SK-N-SH treated with all-trans-retinoic acid at 6 μM for 48 hours (cell line): ENCODE measurements at regions not wholly inside any gene's neighbourhood (a gene's known extent, or its start where the extent isn't known, plus 50 kb on each side); places are given as distances from the start of the nearest gene placed in this dataset.

ENCODE experiments used
- ATAC-seq: fragments of 200-7000 bp; cut with Tn5 transposase; 3 replicates; pipeline ENCODE4 v1.9.1; 2020; ENCODE audit warnings: mild to moderate bottlenecking, moderate library complexity
- ARNTL ChIP-seq: fragments of 450-650 bp; formaldehyde crosslinking; IDR thresholded peaks from 2 replicates; pipeline ENCODE4 v1.5.0; 2020; ENCODE audit warnings: low read depth, mild to moderate bottlenecking, moderate library complexity, borderline replicate concordance
- BACH2 ChIP-seq: fragments of 250-450 bp; sonication (Bioruptor Pico); IDR thresholded peaks from 2 replicates; pipeline ENCODE4 v1.9.0; 2021; ENCODE audit warnings: mild to moderate bottlenecking, borderline replicate concordance
- CSDC2 ChIP-seq: fragments of 250-450 bp; sonication (Bioruptor Pico); IDR thresholded peaks from 2 replicates; pipeline ENCODE4 v1.5.0; 2020; ENCODE audit warnings: mild to moderate bottlenecking, moderate library complexity
- ESRRG ChIP-seq: fragments of 250-450 bp; sonication (Bioruptor Pico); IDR thresholded peaks from 2 replicates; pipeline ENCODE4 v1.6.1; 2021; ENCODE audit warnings: mild to moderate bottlenecking
- GLIS3 ChIP-seq: fragments of 250-450 bp; sonication (Bioruptor Pico); IDR thresholded peaks from 2 replicates; pipeline ENCODE4 v1.5.0; 2020; ENCODE audit warnings: mild to moderate bottlenecking, moderate library complexity
- ISL1 ChIP-seq: fragments of 250-450 bp; sonication (Bioruptor Pico); IDR thresholded peaks from 2 replicates; pipeline ENCODE4 v2.1.2; 2022; ENCODE audit warnings: mild to moderate bottlenecking, moderate library complexity
- OSR1 ChIP-seq: fragments of 250-450 bp; sonication (Bioruptor Pico); IDR thresholded peaks from 2 replicates; pipeline ENCODE4 v1.8.0; 2022; ENCODE audit warnings: moderate library complexity, mild to moderate bottlenecking, inconsistent platforms
- PPARA ChIP-seq: fragments of 250-450 bp; sonication (Bioruptor Pico); IDR thresholded peaks from 2 replicates; pipeline ENCODE4 v1.5.0; 2020; ENCODE audit warnings: mild to moderate bottlenecking, borderline replicate concordance
- RARB ChIP-seq: fragments of 250-450 bp; sonication (Bioruptor Pico); IDR thresholded peaks from 2 replicates; pipeline ENCODE4 v1.8.0; 2021; ENCODE audit warnings: mild to moderate bottlenecking, moderate library complexity
- SNAI2 ChIP-seq: fragments of 250-450 bp; sonication (Bioruptor Pico); IDR thresholded peaks from 2 replicates; pipeline ENCODE4 v1.5.0; 2020; ENCODE audit warnings: mild to moderate bottlenecking, moderate library complexity
- TCF4 ChIP-seq: fragments of 250-450 bp; sonication (Bioruptor Pico); IDR thresholded peaks from 2 replicates; pipeline ENCODE4 v1.8.0; 2021; ENCODE audit warnings: mild to moderate bottlenecking, moderate library complexity, borderline replicate concordance
- TOX ChIP-seq: fragments of 250-450 bp; sonication (Bioruptor Pico); IDR thresholded peaks from 2 replicates; pipeline ENCODE4 v1.8.0; 2021; ENCODE audit warnings: mild to moderate bottlenecking, moderate library complexity, borderline replicate concordance
- ZC3H10 ChIP-seq: fragments of 250-450 bp; sonication (Bioruptor Pico); IDR thresholded peaks from 2 replicates; pipeline ENCODE4 v1.5.1; 2021; ENCODE audit warnings: mild to moderate bottlenecking, moderate library complexity
- ZFP3 ChIP-seq: fragments of 250-450 bp; sonication (Bioruptor Pico); IDR thresholded peaks from 2 replicates; pipeline ENCODE4 v1.5.0; 2020; ENCODE audit warnings: mild to moderate bottlenecking, moderate library complexity
- ZFP30 ChIP-seq: fragments of 450-650 bp; formaldehyde crosslinking; IDR thresholded peaks from 2 replicates; pipeline ENCODE4 v1.5.0; 2022; ENCODE audit warnings: mild to moderate bottlenecking, moderate library complexity
- ZNF565 ChIP-seq: fragments of 450-650 bp; formaldehyde crosslinking; conservative IDR thresholded peaks from 2 replicates; pipeline ENCODE4 v1.5.0; 2020; ENCODE audit warnings: low read depth, mild to moderate bottlenecking, moderate library complexity
- ZNF70 ChIP-seq: fragments of 450-650 bp; formaldehyde crosslinking; IDR thresholded peaks from 2 replicates; pipeline ENCODE4 v1.5.0; 2020; ENCODE audit warnings: mild to moderate bottlenecking, moderate library complexity
- ZNF8 ChIP-seq: fragments of 450-650 bp; formaldehyde crosslinking; IDR thresholded peaks from 2 replicates; pipeline ENCODE4 v1.5.0; 2020; ENCODE audit warnings: mild to moderate bottlenecking, moderate library complexity
- TF ChIP-seq, protein P1 (sequence below): fragments of 250-450 bp; sonication (Bioruptor Pico); IDR thresholded peaks from 2 replicates; pipeline ENCODE4 v1.5.1; 2020; ENCODE audit warnings: low read depth, mild to moderate bottlenecking, moderate library complexity
- TF ChIP-seq, protein P2 (sequence below): fragments of 250-450 bp; sonication (Bioruptor Pico); IDR thresholded peaks from 2 replicates; pipeline ENCODE4 v1.5.0; 2020; ENCODE audit warnings: mild to moderate bottlenecking, moderate library complexity
- TF ChIP-seq, protein P3 (sequence below): fragments of 250-450 bp; sonication (Bioruptor Pico); IDR thresholded peaks from 2 replicates; pipeline ENCODE4 v1.8.0; 2021; ENCODE audit warnings: low read depth, mild to moderate bottlenecking, moderate library complexity, borderline replicate concordance
- TF ChIP-seq, protein P4 (sequence below): fragments of 250-450 bp; sonication (Bioruptor Pico); IDR thresholded peaks from 2 replicates; pipeline ENCODE4 v1.5.1; 2021; ENCODE audit warnings: mild to moderate bottlenecking, moderate library complexity

DNA sequence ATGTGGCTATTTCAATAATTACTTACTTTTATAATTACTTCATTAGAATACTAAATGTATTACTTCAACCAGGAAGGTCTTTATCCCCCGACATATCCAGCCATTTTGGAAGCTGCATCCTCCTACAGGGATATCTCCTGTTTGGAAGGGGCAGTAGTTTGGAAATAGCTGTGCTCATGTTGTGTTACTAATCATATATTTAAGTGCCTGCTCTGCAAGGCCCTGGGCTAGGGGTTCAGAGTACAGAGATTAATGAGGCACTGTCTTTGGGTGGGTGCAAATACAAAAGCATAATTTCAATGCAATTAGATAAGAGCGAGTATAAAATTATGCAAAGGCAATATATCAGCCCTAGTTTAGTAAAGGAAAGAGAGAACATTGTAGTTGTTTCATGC is 146.3 kb upstream of the RARB start:
- TF ChIP-seq SNAI2 (CRISPR knock-in tag) (no peak), BACH2 (CRISPR knock-in tag) (no peak), TOX (CRISPR knock-in tag) (no peak), GLIS3 (CRISPR knock-in tag) (no peak)
- no peak for ATAC-seq

DNA sequence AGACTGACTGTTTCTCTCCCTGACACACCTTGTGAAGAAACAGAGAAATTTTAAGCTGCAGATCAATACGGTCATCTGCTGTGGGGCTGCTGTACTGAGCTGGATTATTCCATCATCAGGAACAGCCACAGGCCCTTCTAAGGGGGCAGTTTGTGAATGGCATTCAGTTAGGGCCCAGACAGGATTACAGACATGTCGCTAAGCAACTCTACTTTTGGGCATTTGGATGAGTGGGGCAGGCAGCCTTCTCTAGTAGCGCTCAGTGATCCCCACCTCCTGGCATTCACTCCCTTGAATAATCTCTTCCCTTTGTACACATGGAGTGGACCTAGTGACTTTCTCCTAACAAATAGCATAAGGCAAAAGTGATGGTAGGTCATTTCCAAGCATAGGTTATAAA is 144.4 kb upstream of the RARB start:
- no peak for ATAC-seq
- no peak for TF ChIP-seq ESRRG
- no peak for TF ChIP-seq PPARA (CRISPR knock-in tag)
- no peak for TF ChIP-seq SNAI2 (CRISPR knock-in tag)
- TF ChIP-seq BACH2 (CRISPR knock-in tag): no peak
- no peak for TF ChIP-seq TCF4
- TF ChIP-seq, protein P1, sequence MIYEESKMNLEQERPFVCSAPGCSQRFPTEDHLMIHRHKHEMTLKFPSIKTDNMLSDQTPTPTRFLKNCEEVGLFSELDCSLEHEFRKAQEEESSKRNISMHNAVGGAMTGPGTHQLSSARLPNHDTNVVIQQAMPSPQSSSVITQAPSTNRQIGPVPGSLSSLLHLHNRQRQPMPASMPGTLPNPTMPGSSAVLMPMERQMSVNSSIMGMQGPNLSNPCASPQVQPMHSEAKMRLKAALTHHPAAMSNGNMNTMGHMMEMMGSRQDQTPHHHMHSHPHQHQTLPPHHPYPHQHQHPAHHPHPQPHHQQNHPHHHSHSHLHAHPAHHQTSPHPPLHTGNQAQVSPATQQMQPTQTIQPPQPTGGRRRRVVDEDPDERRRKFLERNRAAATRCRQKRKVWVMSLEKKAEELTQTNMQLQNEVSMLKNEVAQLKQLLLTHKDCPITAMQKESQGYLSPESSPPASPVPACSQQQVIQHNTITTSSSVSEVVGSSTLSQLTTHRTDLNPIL: no peak
- TF ChIP-seq ZNF70 (CRISPR knock-in tag): no peak
- no peak for TF ChIP-seq OSR1 (CRISPR knock-in tag)
- TF ChIP-seq ZNF8: no peak
- TF ChIP-seq RARB (CRISPR knock-in tag): no peak

DNA sequence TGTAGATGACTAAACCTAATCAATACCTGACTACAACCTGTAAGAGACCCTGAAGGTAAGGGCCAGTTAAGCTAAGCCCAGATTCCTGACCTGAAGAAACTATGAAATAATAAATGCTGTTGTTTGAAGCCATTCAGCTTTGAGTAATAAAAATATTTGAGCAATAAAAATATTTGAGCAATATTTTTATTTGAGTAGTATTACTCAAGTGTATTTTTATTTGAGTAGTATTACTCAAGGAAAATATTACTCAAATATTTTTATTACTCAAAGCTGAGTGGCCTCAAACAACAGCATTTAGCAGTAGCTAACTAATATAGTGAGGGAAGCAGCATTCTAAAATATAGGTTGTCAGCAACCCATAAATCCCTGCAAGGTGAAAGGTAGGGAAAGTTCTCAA is 143.8 kb upstream of the RARB start:
- TF ChIP-seq, protein P2, sequence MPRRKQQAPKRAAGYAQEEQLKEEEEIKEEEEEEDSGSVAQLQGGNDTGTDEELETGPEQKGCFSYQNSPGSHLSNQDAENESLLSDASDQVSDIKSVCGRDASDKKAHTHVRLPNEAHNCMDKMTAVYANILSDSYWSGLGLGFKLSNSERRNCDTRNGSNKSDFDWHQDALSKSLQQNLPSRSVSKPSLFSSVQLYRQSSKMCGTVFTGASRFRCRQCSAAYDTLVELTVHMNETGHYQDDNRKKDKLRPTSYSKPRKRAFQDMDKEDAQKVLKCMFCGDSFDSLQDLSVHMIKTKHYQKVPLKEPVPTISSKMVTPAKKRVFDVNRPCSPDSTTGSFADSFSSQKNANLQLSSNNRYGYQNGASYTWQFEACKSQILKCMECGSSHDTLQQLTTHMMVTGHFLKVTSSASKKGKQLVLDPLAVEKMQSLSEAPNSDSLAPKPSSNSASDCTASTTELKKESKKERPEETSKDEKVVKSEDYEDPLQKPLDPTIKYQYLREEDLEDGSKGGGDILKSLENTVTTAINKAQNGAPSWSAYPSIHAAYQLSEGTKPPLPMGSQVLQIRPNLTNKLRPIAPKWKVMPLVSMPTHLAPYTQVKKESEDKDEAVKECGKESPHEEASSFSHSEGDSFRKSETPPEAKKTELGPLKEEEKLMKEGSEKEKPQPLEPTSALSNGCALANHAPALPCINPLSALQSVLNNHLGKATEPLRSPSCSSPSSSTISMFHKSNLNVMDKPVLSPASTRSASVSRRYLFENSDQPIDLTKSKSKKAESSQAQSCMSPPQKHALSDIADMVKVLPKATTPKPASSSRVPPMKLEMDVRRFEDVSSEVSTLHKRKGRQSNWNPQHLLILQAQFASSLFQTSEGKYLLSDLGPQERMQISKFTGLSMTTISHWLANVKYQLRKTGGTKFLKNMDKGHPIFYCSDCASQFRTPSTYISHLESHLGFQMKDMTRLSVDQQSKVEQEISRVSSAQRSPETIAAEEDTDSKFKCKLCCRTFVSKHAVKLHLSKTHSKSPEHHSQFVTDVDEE: no peak
- TF ChIP-seq ZNF70 (CRISPR knock-in tag): no peak
- no peak for TF ChIP-seq SNAI2 (CRISPR knock-in tag)
- TF ChIP-seq ARNTL (CRISPR knock-in tag): no peak
- no peak for TF ChIP-seq ZNF8
- TF ChIP-seq BACH2 (CRISPR knock-in tag): no peak
- no peak for TF ChIP-seq OSR1 (CRISPR knock-in tag)
- TF ChIP-seq, protein P3, sequence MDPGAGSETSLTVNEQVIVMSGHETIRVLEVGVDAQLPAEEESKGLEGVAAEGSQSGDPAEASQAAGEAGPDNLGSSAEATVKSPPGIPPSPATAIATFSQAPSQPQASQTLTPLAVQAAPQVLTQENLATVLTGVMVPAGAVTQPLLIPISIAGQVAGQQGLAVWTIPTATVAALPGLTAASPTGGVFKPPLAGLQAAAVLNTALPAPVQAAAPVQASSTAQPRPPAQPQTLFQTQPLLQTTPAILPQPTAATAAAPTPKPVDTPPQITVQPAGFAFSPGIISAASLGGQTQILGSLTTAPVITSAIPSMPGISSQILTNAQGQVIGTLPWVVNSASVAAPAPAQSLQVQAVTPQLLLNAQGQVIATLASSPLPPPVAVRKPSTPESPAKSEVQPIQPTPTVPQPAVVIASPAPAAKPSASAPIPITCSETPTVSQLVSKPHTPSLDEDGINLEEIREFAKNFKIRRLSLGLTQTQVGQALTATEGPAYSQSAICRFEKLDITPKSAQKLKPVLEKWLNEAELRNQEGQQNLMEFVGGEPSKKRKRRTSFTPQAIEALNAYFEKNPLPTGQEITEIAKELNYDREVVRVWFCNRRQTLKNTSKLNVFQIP (CRISPR knock-in tag): no peak
- no peak for TF ChIP-seq ZC3H10 (CRISPR knock-in tag)
- TF ChIP-seq ESRRG: no peak
- no peak for TF ChIP-seq TOX (CRISPR knock-in tag)
- TF ChIP-seq CSDC2 (CRISPR knock-in tag): no peak
- no peak for TF ChIP-seq ZFP3 (CRISPR knock-in tag)
- TF ChIP-seq ZNF565 (CRISPR knock-in tag): no peak
- no peak for TF ChIP-seq GLIS3 (CRISPR knock-in tag)
- TF ChIP-seq, protein P4, sequence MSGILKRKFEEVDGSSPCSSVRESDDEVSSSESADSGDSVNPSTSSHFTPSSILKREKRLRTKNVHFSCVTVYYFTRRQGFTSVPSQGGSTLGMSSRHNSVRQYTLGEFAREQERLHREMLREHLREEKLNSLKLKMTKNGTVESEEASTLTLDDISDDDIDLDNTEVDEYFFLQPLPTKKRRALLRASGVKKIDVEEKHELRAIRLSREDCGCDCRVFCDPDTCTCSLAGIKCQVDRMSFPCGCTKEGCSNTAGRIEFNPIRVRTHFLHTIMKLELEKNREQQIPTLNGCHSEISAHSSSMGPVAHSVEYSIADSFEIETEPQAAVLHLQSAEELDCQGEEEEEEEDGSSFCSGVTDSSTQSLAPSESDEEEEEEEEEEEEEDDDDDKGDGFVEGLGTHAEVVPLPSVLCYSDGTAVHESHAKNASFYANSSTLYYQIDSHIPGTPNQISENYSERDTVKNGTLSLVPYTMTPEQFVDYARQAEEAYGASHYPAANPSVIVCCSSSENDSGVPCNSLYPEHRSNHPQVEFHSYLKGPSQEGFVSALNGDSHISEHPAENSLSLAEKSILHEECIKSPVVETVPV (CRISPR knock-in tag): no peak
- no peak for TF ChIP-seq ISL1 (CRISPR knock-in tag)
- TF ChIP-seq PPARA (CRISPR knock-in tag): no peak
- no peak for TF ChIP-seq ZFP30 (CRISPR knock-in tag)
- TF ChIP-seq, all 23 proteins: peak for 0
- no peak for ATAC-seq

DNA sequence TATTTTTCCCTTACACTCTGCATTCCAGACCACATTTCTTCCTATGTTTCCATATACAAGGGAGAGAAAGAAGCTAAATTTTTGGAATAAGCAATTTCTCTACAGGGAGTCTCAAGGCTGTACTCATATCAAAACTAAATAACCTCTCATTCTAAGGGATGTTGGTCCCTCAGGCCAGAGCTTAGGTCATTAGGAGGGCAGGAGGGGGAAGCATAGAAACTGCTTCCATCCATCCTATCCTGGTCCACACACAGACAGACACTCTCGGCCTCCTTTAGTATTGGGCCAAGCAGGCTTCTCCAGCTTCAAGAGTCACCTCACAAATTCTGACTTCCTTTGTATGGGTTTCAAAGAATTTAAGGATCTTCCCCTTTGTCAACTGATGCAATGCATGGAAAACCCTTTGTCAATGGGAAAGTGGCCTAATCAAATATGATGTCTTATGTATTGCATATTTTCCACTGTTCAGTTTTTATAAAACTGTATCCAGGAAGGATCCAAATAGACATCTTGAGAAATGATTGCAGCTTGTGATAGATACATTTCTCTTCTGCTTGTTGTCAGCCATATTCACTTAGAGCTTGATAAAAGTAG is 140.7 kb upstream of the RARB start:
- no peak for TF ChIP-seq ZC3H10 (CRISPR knock-in tag)
- ATAC-seq: no peak
